LNCaP clone FGC (cell line): ENCODE measurements at regions not wholly inside any gene's neighbourhood (a gene's known extent, or its start where the extent isn't known, plus 50 kb on each side); places are given as distances from the start of the nearest gene placed in this dataset.

ENCODE experiments used
- DNase-seq: peaks from one replicate; pipeline ENCODE4 v3.0.0-alpha.2; 2011; ENCODE audit warnings: low read depth
- H3K4me3 ChIP-seq: 2 replicates; pipeline ENCODE4 v1.5.1; 2011; ENCODE audit warnings: mild to moderate bottlenecking, low read depth, low read length, control low read depth
- TF ChIP-seq, protein P1 (sequence below): IDR thresholded peaks from 2 replicates; pipeline ENCODE4 v1.5.1; 2012; ENCODE audit warnings: mild to moderate bottlenecking; ENCODE audit not compliant: control insufficient read depth, insufficient read depth; ENCODE audit errors: extremely low read depth

- TF ChIP-seq, protein P1, sequence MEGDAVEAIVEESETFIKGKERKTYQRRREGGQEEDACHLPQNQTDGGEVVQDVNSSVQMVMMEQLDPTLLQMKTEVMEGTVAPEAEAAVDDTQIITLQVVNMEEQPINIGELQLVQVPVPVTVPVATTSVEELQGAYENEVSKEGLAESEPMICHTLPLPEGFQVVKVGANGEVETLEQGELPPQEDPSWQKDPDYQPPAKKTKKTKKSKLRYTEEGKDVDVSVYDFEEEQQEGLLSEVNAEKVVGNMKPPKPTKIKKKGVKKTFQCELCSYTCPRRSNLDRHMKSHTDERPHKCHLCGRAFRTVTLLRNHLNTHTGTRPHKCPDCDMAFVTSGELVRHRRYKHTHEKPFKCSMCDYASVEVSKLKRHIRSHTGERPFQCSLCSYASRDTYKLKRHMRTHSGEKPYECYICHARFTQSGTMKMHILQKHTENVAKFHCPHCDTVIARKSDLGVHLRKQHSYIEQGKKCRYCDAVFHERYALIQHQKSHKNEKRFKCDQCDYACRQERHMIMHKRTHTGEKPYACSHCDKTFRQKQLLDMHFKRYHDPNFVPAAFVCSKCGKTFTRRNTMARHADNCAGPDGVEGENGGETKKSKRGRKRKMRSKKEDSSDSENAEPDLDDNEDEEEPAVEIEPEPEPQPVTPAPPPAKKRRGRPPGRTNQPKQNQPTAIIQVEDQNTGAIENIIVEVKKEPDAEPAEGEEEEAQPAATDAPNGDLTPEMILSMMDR: no peak
- no peak for DNase-seq
Measured at GRCh38 chr4:20426028-20426427, 174.3 kb downstream of the SLIT2 start.

DNA sequence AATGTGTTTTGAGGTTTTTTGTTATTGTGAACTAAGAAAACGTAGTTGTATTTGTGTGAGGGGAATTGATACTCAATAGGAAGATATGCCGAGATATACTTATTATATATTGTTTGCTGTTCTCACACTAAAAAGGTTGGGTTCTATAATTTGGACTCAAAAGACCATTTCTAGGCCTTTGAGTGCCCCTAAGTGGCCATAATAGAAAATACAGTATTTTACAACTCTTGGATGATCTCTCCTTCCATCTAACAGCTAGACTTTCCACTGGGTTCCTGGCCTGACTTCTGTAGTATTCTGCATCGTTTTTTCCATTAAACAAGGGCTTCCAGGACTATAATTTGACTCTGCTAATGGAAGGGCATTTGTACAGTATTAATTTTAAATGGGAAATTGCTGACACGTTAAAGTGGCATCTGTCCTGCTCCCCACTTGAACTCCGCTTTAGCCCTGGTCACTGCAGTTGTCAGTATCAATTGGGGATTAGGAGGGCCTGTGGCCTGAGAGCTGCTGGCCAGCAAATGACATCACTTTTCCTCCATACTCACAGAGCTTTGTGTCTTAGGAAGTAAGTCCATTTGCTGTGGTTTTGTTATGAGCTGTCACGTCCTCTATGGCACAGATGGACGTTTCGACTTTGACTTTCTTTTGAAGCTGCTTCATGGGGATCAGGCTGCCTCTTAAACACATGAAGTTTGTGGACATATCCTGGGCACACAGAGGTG is 176.9 kb downstream of the SLIT2 start:
- DNase-seq: no peak
- TF ChIP-seq, protein P1: no peak
- no peak overlapping the region for H3K4me3 ChIP-seq

More at GRCh38 chr4:20426028-20426427, 174.3 kb downstream of the SLIT2 start:
- no peak overlapping the region for H3K4me3 ChIP-seq

DNA sequence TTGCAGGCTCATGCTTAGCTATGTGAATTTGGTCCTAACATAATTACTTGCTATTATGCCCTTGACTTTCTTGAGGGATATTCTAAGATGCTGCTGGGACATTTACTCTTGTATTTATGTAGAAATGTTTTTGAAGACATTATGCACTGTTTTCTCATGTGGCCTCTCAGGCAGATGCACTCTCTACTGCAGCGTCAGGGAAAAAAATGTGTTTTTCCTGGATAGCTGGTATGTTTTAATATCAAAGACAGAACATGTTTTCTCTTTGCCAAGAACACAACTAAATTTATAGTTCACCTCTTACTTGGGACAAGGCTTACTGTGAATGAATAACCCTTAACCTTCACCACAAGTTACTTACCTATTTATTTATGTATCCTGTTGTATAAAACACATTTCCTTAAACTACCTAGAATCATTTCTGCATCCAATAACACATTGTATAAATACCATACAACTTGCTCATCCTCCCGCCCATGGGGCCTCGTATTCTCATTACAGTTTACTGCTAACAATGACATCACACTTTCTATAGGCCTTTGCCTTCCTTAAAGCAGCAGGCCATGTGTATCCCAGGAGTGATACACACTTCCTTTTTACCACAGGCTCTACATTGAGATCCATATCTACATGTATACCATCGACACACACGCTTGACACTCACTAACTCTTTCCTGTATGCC is 178.7 kb downstream of the SLIT2 start:
- H3K4me3 ChIP-seq: no peak overlapping the region
- no peak for DNase-seq
- TF ChIP-seq, protein P1: no peak

GRCh38 chr4:20431543-20431951 is 179.8 kb downstream of the SLIT2 start:
- no peak for DNase-seq
- TF ChIP-seq, protein P1: no peak
- no peak overlapping the region for H3K4me3 ChIP-seq

GRCh38 chr4:20432088-20432487 is 180.4 kb downstream of the SLIT2 start:
- TF ChIP-seq, protein P1: no peak
- DNase-seq: no peak
- H3K4me3 ChIP-seq: no peak overlapping the region

- H3K4me3 ChIP-seq: no peak overlapping the region
- TF ChIP-seq, protein P1: no peak
- no peak for DNase-seq
Measured at GRCh38 chr4:20433097-20433705, 181.5 kb downstream of the SLIT2 start.
